OCI-LY7 (cell line): ENCODE measurements at regions not wholly inside any gene's neighbourhood (a gene's known extent, or its start where the extent isn't known, plus 50 kb on each side); places are given as distances from the start of the nearest gene placed in this dataset.
"Not testable (repeated sequence)": the region's sequence is repeated elsewhere in the genome, so short reads cannot be mapped to it uniquely, and the experiment has no call there.

Source experiments
- BruUV-seq: library from RNA; stranded (reverse); fragments of 400-500 nt; replicated peaks from 2 replicates; lab custom pipeline; 2021; lab: Mats Ljungman, UMichigan
- CTCF ChIA-PET: fragments of 300-600 bp; sonication (Branson Sonifier 250); formaldehyde crosslinking; loops from one replicate; lab custom pipeline; 2022; ENCODE audit warnings: antibody characterized with exemption; ENCODE audit not compliant: unreplicated experiment; lab: Charles Lee
- POLR2A ChIA-PET: fragments of 300-600 bp; sonication (Branson Sonifier 250); formaldehyde crosslinking; loops from one replicate; lab custom pipeline; 2022; ENCODE audit warnings: antibody characterized with exemption; lab: Charles Lee
- DNase-seq: peaks from one replicate; pipeline ENCODE4 v3.0.0-alpha.2; 2015; ENCODE audit warnings: low spot score
- H2AFZ ChIP-seq: fragments of 200-600 bp; sonication (generic), shearing (Covaris generic); 2 replicates; pipeline ENCODE4 v1.6.1; 2014; ENCODE audit warnings: mild to moderate bottlenecking, antibody characterized with exemption, low read length, moderate library complexity
- H3K27ac ChIP-seq: fragments of 200-600 bp; sonication (generic); 2 replicates; pipeline ENCODE4 v1.5.1; 2014; ENCODE audit warnings: mixed run types, low read depth, mild to moderate bottlenecking, moderate library complexity, low read length, inconsistent platforms; ENCODE audit not compliant: poor library complexity, severe bottlenecking
- H3K36me3 ChIP-seq: fragments of 200-600 bp; sonication (generic); 2 replicates; pipeline ENCODE4 v1.6.1; 2014; ENCODE audit warnings: mild to moderate bottlenecking, antibody characterized with exemption, low read length, moderate library complexity, mixed read lengths; ENCODE audit not compliant: insufficient read depth
- H3K4me1 ChIP-seq: fragments of 200-600 bp; sonication (generic); 2 replicates; pipeline ENCODE4 v1.5.1; 2014; ENCODE audit warnings: mild to moderate bottlenecking, low read length; ENCODE audit not compliant: insufficient read depth, poor library complexity, severe bottlenecking
- H3K4me2 ChIP-seq: fragments of 200-600 bp; sonication (generic); 2 replicates; pipeline ENCODE4 v1.6.1; 2014; ENCODE audit warnings: mild to moderate bottlenecking, low read length
- H3K4me3 ChIP-seq: fragments of 200-600 bp; sonication (generic); 2 replicates; pipeline ENCODE4 v1.5.1; 2014; ENCODE audit warnings: mild to moderate bottlenecking, low read depth, low read length; ENCODE audit not compliant: poor library complexity, severe bottlenecking
- H3K79me2 ChIP-seq: fragments of 200-600 bp; sonication (generic); 2 replicates; pipeline ENCODE4 v1.6.1; 2016; ENCODE audit warnings: low read depth, mild to moderate bottlenecking, low read length, moderate library complexity, mixed read lengths; ENCODE audit not compliant: insufficient read depth
- H3K9me2 ChIP-seq: fragments of 200-600 bp; sonication (generic); 2 replicates; pipeline ENCODE4 v1.6.1; 2016; ENCODE audit warnings: mild to moderate bottlenecking, low read length, mixed read lengths; ENCODE audit not compliant: insufficient read depth
- H3K9me3 ChIP-seq: fragments of 200-600 bp; sonication (generic); 2 replicates; pipeline ENCODE4 v1.6.1; 2014; ENCODE audit warnings: mild to moderate bottlenecking, mixed run types, low read length, mixed read lengths
- H4K20me1 ChIP-seq: fragments of 200-600 bp; sonication (generic); 2 replicates; pipeline ENCODE4 v1.6.1; 2014; ENCODE audit warnings: mild to moderate bottlenecking, antibody characterized with exemption, low read length, moderate library complexity, mixed read lengths; ENCODE audit not compliant: insufficient read depth
- CTCF ChIP-seq: fragments of 200-600 bp; sonication (generic); conservative IDR thresholded peaks from 2 replicates; pipeline ENCODE4 v1.5.1; 2014; ENCODE audit warnings: mild to moderate bottlenecking, antibody characterized with exemption, low read length, moderate library complexity, mixed read lengths
- EZH2phosphoT487 ChIP-seq: fragments of 200-600 bp; sonication (generic); IDR thresholded peaks from 2 replicates; pipeline ENCODE4 v1.6.1; 2018; ENCODE audit warnings: low read depth, borderline replicate concordance, mild to moderate bottlenecking, mixed run types, antibody characterized with exemption, low read length, moderate library complexity, mixed read lengths
- intact Hi-C: fragments of 100-400 bp; cut with micrococcal nuclease; formaldehyde crosslinking; loops from one replicate; pipeline ENCODE4 v1.10.0; 2022; ENCODE audit not compliant: unreplicated experiment

- Histone ChIP-seq H3K4me3 (no peak overlapping the region), H3K36me3 (no peaks in the 10 kb centered on the region), H3K4me2 (no peak overlapping the region), H3K27ac (no peak overlapping the region), H2AFZ (no peak overlapping the region), H3K79me2 (no peaks in the 10 kb centered on the region), H3K9me3 (no peaks in the 10 kb centered on the region), H4K20me1 (no peaks in the 10 kb centered on the region), H3K4me1 (no peaks in the 10 kb centered on the region), H3K9me2 (no peaks in the 10 kb centered on the region)
- intact Hi-C loops, result no loop called here
- TF ChIP-seq CTCF, result no peak
- no peak for TF ChIP-seq EZH2phosphoT487
- CTCF ChIA-PET, result no interaction called here
- DNase-seq, result no peak
- POLR2A ChIA-PET, result interaction anchor here (1.0 kb wide), 1 partner anchor 8 kb away, joined by 3 read pairs; no protein-coding TSS in a partner anchor
- no TSS peak for BruUV-seq
These were observed 109.1 kb upstream of the SCAF8 start for GRCh38 chr6:154624038-154624599.

GRCh38 chr6:154624727-154625126 is 108.5 kb upstream of the SCAF8 start:
- H3K4me2 ChIP-seq, H3K4me3 ChIP-seq, H3K9me2 ChIP-seq, H2AFZ ChIP-seq, H3K4me1 ChIP-seq, H3K27ac ChIP-seq, intact Hi-C loops, H3K9me3 ChIP-seq, CTCF ChIA-PET, H3K79me2 ChIP-seq, DNase-seq, H4K20me1 ChIP-seq, H3K36me3 ChIP-seq, BruUV-seq: not testable (repeated sequence)
- POLR2A ChIA-PET, result interaction anchor here (1.0 kb wide), 1 partner anchor 9 kb away, joined by 3 read pairs; no protein-coding TSS in a partner anchor

- Histone ChIP-seq H3K36me3 (no peaks in the 10 kb centered on the region), H4K20me1 (no peaks in the 10 kb centered on the region), H3K79me2 (no peaks in the 10 kb centered on the region), H2AFZ (no peak overlapping the region), H3K4me1 (no peaks in the 10 kb centered on the region), H3K9me2 (no peaks in the 10 kb centered on the region), H3K27ac (no peak overlapping the region), H3K9me3 (no peaks in the 10 kb centered on the region), H3K4me2 (no peak overlapping the region), H3K4me3 (no peak overlapping the region)
- BruUV-seq, result no TSS peak
- CTCF ChIA-PET, result no interaction called here
- DNase-seq, result no peak
- TF ChIP-seq CTCF (no peak), EZH2phosphoT487 (no peak)
- POLR2A ChIA-PET, result no interaction called here
- intact Hi-C loops, result no loop called here
These were observed 107.5 kb upstream of the SCAF8 start for GRCh38 chr6:154625721-154626120.
